SK-N-MC (cell line): ENCODE measurements at regions not wholly inside any gene's neighbourhood (a gene's known extent, or its start where the extent isn't known, plus 50 kb on each side); places are given as distances from the start of the nearest gene placed in this dataset.

ENCODE experiments used
- EZH2 ChIP-seq: fragments of 200-600 bp; sonication (generic); IDR thresholded peaks from one replicate; pipeline ENCODE4 v1.6.1; 2017; ENCODE audit warnings: antibody characterized with exemption
- FOXP2 ChIP-seq: optimal IDR thresholded peaks from 2 replicates; pipeline ENCODE3; 2011; ENCODE audit warnings: mild to moderate bottlenecking, moderate library complexity; ENCODE audit not compliant: insufficient read depth; ENCODE audit errors: extremely low read length, control extremely low read depth
- POLR2AphosphoS5 ChIP-seq: IDR thresholded peaks from 2 replicates; pipeline ENCODE4 v1.6.1; 2012; ENCODE audit warnings: mild to moderate bottlenecking, low read depth, low read length, borderline replicate concordance

- TF ChIP-seq POLR2AphosphoS5 (no peak), EZH2 (no peak), FOXP2 (no peak)
Measured at GRCh38 chr4:38287101-38287851, 327.1 kb downstream of the PTTG2 start.
